ENCODE measurements at regions not wholly inside any gene's neighbourhood (a gene's known extent, or its start where the extent isn't known, plus 50 kb on each side); places are given as distances from the start of the nearest gene placed in this dataset.

GRCh38 chr21:18908641-18909040 is 505.1 kb upstream of the TMPRSS15 start:
- TF ChIP-seq CTCF (IDR thresholded peaks at IDR 0.05 in 4 of 5, conservative IDR thresholded peaks at IDR 0.05 in 1 of 5) (no peak), POLR2A (IDR thresholded peaks at IDR 0.05) (no peak)

All from gastrocnemius medialis (tissue), 4 donors.